GM04504 (cell line): ENCODE measurements at regions not wholly inside any gene's neighbourhood (a gene's known extent, or its start where the extent isn't known, plus 50 kb on each side); places are given as distances from the start of the nearest gene placed in this dataset.
A peak's percentile ranks its signal among the peaks of the same experiment; 100 is the strongest.
"Not testable (repeated sequence)": the region's sequence is repeated elsewhere in the genome, so short reads cannot be mapped to it uniquely, and the experiment has no call there.

Source experiments
- DNase-seq: peaks from one replicate; pipeline ENCODE4 v3.0.0-alpha.2; 2012; ENCODE audit warnings: low read depth

GRCh38 chr4:134879019-134879418 lies 677.4 kb upstream of the PABPC4L start:
- no peak for DNase-seq

- DNase-seq = no peak
Measured at GRCh38 chr4:134867027-134867426, 665.4 kb upstream of the PABPC4L start.

- no peak for DNase-seq
Measured at GRCh38 chr4:134865675-134866074, 664.1 kb upstream of the PABPC4L start.

GRCh38 chr4:134862116-134862515 lies 660.5 kb upstream of the PABPC4L start:
- DNase-seq = peak; percentile 7

GRCh38 chr4:134848681-134849080 lies 647.1 kb upstream of the PABPC4L start:
- no peak for DNase-seq

- not testable (repeated sequence) for DNase-seq
Measured at GRCh38 chr4:134830741-134831140, 629.2 kb upstream of the PABPC4L start.

GRCh38 chr4:134812611-134813010 lies 611.0 kb upstream of the PABPC4L start:
- DNase-seq = no peak

DNA sequence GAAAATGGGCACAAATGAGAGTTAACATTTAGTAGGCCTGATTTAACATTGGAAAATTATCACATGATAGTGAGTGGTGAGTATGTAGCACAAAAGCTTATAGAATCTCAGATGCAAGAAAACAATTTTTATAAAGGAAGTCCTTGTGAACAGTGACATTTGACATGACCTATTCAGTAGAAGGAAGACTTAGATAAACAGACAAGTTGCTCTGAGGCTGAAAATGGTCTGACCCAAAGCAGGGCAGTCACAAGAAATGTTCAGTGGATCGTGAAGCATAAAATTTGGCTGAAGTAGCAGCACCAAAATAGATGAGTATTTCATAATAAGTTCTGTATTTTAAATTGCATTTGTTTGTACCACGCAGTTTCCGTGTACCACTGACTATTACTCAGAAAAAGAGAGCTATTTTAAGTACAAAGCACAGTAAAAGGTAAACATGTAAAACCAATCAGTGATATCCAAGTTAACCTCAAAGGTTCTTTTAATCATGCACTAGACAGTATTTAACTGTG lies 605.7 kb upstream of the PABPC4L start:
- DNase-seq = no peak

- no peak for DNase-seq
Measured at GRCh38 chr4:134798573-134798972, 597.0 kb upstream of the PABPC4L start.

- DNase-seq = peak; percentile 10
Measured at GRCh38 chr4:134787315-134787714, 585.7 kb upstream of the PABPC4L start.

- peak; percentile 16 for DNase-seq
Measured at GRCh38 chr4:134780244-134780643, 578.7 kb upstream of the PABPC4L start.

- DNase-seq = no peak
Measured at GRCh38 chr4:134777606-134778005, 576.0 kb upstream of the PABPC4L start.

GRCh38 chr4:134773497-134774000 lies 572.0 kb upstream of the PABPC4L start:
- no peak for DNase-seq

GRCh38 chr4:134762053-134762452 lies 560.5 kb upstream of the PABPC4L start:
- no peak for DNase-seq

- no peak for DNase-seq
Measured at GRCh38 chr4:134756421-134756820, 554.8 kb upstream of the PABPC4L start.

DNA sequence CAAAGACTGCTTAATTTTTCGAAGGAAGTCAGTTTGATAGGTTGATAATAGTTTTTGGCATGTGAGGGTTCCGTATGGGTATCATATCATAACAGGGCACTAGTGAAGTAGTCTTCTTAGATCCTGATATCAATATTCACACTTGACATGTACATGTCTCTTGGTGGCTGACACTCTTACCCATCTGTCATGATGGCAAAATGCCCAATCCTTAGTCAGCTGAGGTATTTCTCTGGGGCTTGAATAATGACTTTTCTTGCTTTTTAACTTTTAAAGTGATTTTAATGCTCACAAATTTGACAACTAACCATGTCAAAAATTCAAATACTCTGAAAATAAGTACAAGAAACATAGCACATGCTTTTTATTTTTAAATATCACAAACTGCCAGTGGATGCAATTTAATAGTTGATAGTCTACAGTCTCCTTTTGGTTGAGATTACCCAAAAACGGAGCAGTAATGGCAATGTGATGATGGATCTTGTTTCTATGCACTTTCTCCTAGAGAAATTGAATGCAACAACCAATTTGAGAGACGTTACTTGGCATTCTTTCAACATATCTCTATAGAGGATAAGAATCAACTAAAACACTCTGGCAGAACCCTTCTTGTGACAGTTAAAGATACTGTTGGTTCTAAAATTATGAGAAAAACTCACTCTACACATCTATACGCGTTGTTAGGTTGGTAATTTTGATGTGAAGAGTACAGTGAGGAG lies 552.9 kb upstream of the PABPC4L start:
- no peak for DNase-seq

- DNase-seq = no peak
Measured at GRCh38 chr4:134753390-134753789, 551.8 kb upstream of the PABPC4L start.

GRCh38 chr4:134747108-134747805 lies 545.7 kb upstream of the PABPC4L start:
- DNase-seq = no peak

DNA sequence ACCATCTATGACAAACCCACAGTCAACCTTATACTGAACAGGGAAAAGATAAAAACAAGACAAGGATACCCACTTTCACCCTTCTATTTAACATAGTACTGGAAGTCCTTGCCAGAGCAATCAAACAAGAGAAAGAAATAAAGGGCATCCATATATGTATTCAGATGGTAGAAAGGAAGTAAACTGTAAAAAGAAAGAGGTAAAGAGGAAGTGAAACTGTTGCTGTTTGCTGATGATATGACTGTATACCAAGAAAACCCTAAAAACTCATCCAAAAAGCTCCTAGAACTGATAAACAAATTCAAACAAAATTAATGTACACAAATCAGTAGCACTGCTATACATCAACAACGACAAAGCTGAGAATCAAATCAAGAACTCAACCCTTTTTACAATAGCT lies 538.7 kb upstream of the PABPC4L start:
- DNase-seq = no peak

GRCh38 chr4:134735901-134736300 lies 534.3 kb upstream of the PABPC4L start:
- DNase-seq = no peak

GRCh38 chr4:134727696-134728095 lies 526.1 kb upstream of the PABPC4L start:
- DNase-seq = no peak

GRCh38 chr4:134722306-134722705 lies 520.7 kb upstream of the PABPC4L start:
- DNase-seq = no peak

- DNase-seq = no peak
Measured at GRCh38 chr4:134720030-134720429, 518.4 kb upstream of the PABPC4L start.
